GM18511 (cell line): ENCODE measurements at regions not wholly inside any gene's neighbourhood (a gene's known extent, or its start where the extent isn't known, plus 50 kb on each side); places are given as distances from the start of the nearest gene placed in this dataset.
"Not testable (repeated sequence)": the region's sequence is repeated elsewhere in the genome, so short reads cannot be mapped to it uniquely, and the experiment has no call there.

Source experiments
- ATAC-seq: cut with Tn5 transposase; IDR thresholded peaks from one replicate; pipeline ENCODE4 v1.9.1; 2021; ENCODE audit warnings: mild to moderate bottlenecking, moderate library complexity; ENCODE audit not compliant: unreplicated experiment

DNA sequence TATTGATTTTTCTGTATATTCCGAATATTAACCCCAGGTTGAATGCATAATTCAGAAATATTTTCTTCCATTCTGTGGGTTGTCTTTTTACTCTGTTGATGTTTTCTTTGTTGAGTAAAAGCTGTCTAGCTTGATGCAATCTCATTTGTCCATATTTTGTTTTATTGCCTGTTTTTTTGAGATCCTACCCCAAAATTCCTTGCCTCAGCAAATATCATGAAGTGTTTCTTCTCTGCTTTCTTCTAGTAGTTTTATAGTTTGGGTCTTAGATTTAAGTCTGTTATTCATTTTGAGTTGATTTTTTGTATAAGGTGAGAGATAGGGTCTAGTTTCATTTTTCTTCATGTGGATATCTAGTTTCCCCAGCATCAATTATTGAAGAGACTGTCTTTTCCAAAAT lies 467.9 kb upstream of the GCFC2 start:
- ATAC-seq: no peak

DNA sequence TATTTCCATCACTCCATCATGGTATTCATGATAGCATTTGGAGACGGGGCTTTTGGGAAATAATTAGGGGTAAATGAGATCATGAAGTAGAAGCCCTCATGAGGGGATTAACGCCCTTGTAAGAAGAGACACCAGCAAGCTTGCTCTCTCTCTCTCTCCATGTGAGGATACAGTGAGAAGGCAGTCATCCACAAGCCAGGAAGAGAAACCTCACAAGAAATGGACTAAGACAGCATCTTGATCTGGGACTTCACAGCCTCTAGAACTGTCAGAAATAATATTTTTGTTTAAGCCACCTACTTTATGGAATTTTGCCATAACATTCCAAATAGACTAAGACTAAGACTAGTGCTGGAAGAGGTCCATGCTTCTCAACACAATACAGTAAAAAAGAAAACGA lies 464.6 kb upstream of the GCFC2 start:
- ATAC-seq: no peak

DNA sequence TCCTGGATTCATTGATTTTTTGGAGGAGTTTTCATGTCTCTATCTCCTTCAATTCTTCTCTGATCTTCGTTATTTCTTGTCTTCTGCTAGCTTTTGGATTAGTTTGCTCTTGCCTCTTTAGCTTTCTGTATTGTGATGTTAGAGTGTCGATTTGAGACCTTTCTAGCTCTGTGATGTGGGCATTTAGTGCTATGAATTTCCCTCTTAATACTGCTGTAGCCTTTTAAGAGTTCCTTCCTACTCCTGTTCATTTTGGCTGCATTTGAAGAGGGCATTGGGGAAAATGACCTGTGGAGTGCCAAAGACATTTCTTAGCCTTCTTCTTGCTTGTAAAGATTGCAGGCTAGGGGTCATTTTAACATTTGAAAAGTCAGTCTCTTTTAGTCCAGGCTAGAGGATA lies 463.8 kb upstream of the GCFC2 start:
- no peak for ATAC-seq

DNA sequence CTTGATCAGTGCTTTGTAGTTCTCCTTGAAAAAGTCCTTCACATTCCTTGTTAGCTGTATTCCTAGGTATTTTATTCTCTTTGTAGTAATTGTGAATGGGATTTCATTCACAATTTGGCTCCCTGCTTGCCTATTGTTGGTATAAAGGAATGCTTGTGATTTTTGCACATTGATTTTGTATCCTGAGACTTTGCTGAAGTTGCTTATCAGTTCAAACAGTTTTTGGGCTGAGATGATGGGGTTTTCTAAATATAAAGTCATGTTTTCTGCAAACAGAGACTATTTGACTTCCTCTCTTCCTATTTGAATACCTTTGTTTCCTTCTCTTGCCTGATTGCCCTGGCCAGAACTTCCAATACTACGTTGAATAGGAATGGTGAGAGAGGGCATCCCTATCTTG lies 462.5 kb upstream of the GCFC2 start:
- not testable (repeated sequence) for ATAC-seq

DNA sequence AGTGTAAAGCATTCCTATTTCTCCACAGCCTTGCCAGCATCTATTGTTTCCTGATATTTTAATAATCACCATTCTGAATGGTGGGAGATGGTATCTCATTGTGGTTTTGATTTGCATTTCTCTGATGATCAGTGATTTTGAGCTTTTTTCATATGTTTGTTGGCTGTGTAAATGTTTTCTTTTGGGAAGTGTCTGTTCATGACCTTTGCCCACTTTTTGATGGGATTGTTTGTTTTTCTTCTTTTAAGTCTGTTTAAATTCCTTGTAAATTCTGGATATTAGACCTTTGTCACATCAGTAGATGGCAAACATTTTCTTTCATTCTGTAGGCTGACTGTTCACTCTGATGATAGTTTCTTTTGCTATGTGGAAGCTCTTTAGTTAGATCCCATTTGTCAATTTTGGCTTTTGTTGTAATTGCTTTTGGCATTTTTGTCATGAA lies 461.5 kb upstream of the GCFC2 start:
- not testable (repeated sequence) for ATAC-seq

DNA sequence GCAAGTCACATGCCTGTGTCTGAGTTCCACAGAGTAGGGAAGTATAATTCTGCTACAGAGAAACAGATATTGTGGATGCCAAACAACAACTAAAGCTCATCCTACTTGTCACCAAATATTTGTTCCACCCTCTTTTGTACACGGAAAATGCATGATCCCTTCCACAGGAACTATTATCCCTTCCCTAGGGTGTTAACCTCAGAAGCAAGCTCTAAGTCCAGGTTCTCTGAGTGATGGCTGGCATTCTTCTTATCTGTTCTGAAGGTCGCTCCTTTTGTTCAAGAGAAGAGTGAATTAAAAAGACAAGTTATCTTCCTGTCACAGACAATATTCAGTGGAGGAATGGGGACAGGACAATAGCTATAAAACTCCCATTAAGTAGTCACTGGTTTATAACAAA lies 460.1 kb upstream of the GCFC2 start:
- no peak for ATAC-seq

DNA sequence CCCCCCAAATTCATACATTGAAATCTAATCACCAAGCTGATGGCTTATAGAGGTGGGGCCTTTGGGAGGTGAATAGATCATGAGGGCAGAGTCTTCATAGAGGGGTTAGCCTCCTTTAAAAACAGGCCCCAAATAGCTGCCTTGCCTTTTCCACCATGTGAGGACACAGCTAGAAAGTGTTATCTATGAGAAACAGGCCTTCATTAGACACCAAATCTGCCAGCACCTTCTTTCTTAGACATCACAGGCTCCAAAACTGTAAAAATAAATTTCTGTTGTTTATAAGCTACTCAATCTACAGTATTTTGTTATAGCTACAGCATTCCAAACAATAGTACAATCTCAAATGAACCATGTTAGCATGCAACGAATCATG lies 459.3 kb upstream of the GCFC2 start:
- ATAC-seq: no peak

DNA sequence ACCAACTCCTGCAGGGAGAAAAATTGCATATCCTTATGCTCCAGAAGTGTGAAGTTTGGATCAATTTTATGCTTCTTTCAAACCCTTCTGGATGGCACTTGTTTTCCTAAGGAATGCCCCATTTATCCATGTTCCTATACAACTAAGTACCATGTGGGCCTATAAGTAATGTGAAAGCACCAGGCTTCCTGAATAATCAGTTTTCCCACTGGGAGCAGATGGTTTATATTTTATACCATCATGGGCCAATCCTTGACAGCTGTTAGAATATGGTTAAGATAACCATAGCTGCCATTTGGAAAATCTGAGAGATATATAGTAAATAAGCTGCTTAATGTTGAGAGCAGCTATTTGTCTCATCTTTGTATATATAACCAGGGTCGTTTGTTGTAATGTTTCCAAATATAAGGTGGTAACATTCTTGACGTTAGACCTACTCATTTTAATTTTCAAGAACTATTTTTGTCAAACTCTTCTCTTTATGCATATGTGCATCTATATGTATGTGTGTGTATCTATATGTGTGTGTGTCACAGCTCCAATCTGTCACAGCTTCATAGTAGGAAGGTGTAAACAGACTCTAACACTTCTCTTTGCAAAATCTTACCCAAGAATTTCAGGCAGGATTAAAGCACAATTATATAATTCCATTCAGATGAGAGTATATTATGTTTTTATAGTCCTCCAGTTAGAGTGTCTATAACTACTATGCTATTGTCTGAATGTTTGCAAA lies 458.7 kb upstream of the GCFC2 start:
- ATAC-seq: no peak

DNA sequence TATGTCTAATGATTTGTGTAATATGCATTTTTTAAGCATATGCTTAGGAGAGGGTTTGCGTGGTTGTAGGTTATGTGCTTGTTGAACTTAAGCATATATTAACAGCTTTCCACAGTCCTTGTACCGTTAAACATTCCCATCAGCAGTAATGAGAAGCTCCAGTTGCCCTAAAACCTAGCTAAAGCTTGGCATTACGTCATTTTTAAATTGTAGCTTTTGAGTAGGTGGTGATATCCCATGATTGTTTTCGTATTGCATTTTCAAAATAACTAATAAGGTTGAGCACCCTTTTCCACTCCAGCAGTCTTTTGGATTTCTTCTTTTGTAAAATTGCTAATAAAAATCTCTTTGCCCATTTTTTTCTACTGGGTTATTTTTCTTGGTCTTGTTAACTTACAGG lies 453.1 kb upstream of the GCFC2 start:
- ATAC-seq: no peak

DNA sequence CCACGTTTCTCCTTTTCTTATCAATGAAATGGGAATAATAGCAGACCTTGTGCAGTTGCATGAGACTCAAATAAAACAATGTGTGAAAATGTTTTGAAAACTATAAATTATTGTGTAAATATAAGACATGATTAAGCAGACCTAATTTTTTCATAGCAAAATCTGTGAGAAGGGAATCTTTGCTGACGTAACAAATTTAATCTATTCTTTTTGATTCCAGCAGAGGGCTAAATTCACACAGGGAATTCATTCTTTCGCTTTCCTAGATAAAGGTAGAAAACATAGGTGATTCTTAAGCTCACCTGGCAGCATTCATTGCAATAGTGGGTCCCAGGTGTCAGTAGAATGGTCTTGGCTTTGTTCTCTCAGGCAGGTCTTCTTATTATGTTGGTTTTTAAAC lies 450.0 kb upstream of the GCFC2 start:
- no peak for ATAC-seq

DNA sequence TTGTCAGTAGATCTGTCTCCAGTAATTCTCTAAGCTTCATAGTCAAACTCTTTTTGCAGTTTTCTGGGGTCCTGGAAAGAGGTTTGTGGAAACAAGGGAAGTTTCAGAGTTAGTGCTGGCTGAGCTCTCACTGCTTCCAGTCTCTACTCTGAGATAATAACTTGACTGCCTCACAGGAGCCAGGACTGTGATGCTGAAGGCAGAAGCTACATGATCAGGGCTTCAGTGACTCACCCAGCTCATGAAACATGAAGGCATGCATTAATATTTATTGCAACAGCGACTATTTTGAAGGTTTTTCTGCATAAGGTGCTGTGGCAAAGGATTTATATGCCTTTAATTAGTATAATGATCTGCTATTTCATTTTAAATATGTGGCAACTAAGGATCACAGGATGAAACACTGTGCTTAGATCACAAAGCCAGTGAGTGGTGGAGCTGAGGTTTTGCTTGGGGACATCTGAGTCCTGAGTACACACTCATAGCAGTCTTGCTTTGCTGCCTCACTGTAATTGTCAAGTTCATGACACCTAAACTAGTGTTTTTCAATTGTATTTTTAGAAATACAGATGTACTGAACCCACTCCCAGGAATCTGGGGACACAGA lies 448.4 kb upstream of the GCFC2 start:
- ATAC-seq: no peak

DNA sequence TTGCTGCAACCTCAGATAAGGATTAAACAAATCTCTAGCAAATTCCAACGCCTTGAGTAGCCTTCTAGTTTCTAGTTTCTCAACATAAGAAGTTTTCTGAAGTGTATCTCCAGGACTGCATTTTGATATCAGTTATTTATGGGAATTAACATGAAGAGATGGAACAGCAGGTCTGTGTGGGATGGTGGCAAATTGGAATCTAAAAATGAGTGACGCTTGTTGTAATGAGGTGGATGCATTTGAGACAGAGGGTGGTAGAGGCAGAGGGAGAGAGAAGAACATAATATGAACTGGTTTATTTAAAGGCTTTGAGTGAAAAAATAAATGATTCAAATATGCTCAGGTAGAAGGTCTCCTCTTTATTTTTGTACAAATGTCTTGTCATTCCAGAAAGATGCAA lies 446.8 kb upstream of the GCFC2 start:
- no peak for ATAC-seq

DNA sequence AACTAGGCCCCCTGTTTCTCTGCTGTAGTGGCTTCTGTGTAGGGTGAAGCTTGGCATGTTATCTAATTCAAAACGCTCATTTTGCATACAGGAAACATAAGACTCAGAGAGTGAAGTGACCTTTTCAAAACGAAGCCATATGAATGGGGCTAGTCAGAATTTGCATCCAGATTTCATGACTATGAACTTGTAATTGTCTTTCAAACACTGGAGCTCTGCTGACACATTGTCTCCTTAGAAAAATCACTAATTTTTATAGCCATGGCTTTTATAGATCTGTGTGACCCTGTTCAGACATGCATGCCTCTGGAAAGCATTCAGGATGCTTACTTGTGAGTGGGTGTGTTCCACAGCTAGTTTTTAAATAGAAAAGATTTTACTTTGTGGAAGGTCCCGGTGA lies 444.3 kb upstream of the GCFC2 start:
- ATAC-seq: no peak

DNA sequence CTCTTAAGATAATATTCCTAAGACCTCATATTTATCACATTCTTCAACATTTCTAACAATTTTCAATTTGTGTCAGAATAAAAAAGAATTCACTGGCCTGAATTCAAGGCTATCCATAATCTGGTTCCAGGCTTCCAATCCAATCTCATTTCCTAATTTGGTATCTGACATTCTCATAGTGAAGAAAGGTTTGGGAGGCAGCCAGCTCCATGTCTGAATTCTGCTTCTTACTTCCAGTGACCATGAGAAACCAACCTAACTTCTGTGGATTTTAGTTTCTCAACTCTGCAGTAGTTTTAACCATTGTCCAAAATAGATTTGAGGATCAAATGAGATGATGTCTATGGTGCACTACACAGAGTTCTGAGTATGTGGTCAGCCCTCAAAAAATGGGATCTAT lies 439.1 kb upstream of the GCFC2 start:
- ATAC-seq: no peak

DNA sequence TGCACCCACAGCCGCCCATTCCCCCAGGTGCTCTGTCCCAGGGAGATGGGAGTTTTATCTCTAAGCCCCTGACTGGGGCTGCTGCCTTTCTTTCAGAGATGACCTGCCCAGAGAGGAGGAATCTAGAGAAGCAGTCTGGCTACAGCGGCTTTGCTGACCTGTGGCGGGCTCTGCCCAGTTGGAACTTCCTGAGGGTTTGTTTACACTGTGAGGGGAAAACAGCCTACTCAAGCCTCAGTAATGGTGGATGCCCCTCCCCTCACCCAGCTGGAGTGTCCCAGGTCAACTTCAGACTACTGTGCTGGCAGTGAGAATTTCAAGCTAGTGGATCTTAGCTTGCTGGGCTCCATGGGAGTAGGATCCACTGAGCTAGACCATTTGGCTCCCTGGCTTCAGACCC lies 428.6 kb upstream of the GCFC2 start:
- ATAC-seq: not testable (repeated sequence)

DNA sequence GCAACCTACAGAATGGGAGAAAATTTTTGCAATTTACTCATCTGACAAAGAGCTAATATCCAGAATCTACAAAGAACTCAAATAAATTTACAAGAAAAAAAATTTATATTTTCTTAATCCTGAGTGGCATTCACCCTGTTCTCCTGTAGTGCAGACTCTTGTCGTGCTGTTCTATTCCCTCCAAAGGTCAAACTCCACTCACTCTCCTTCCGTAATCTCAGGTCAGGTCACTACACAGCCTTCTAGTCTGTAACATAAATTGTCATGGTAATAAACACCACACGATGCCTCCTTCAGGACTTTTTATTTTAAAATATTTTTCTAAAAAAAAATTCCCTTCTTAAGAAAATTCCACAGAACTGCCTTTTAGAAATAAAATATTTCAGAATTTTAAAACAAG lies 417.9 kb upstream of the GCFC2 start:
- ATAC-seq: no peak

DNA sequence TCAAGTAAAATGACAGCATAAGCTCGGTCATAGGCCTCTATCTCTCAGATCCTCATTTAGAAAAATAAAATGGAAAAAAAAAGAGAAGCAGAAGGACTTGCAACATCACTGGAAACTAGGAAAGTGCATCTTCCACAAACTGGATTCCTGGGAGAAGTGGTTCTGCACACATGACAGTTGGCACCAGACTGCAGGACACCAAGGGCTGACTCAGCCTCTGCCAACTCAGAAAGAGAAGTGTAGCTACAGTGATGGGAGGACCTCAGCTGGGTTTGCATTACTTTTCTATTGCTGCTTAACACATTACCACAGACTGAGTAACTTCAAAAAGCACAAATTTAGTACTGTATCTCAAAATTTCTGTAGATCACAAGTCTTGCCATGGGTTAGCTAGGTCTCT lies 409.5 kb upstream of the GCFC2 start:
- ATAC-seq: no peak

DNA sequence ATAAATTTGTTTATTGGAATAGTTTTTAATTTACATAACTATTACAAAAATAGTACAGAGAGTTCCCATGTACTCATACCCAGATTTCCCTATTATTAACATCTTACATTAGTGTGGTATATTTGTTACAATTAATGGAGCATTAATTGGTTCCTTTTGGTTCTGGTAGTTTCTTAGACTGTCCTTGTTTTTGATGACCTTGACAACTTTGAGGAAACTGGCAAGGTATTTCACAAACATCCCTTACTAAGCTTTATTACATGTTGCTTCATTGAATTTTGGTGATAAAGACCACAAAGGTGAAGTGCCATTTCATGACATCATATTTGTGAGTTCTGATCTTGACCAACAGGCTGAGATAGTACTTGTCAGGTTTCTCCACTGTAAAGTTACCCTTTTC lies 379.0 kb upstream of the GCFC2 start:
- ATAC-seq: no peak

DNA sequence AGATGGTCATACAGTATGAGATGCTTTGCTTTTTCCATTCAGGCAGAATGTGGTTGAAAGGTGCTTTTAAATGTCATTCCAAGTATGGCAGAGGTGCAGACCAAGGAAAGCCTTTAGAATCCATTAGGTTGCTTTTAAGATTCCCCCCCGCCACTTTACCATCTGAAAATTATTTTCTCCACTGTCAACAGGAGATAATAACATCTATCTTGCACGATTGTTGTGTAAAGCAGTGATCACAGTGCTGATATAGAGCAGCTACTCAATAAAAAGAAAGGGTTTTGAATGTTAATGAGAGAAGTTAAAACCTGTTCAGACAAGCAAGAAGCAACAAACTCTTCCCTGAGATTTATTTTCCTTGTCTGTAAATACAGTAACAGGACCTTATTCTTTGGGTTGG lies 372.5 kb upstream of the GCFC2 start:
- no peak for ATAC-seq

DNA sequence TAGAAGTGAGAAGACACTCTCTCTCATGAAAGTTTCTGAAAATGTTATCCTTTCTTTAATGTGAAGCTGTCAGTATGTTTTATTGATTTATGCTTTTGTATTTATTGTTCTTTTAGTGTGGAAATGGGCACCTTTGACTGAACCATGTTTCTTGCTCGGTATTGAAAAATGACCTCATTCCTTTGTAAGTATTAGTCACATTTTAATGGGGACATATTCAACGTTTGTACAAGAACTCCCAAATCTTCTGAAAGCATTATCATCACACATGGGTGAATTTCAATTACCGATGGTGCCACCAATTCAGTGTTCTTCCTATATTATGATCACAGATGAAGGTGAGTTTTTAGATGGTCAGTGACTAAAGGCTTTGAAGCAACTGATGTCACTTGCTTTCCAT lies 371.8 kb upstream of the GCFC2 start:
- ATAC-seq: no peak

DNA sequence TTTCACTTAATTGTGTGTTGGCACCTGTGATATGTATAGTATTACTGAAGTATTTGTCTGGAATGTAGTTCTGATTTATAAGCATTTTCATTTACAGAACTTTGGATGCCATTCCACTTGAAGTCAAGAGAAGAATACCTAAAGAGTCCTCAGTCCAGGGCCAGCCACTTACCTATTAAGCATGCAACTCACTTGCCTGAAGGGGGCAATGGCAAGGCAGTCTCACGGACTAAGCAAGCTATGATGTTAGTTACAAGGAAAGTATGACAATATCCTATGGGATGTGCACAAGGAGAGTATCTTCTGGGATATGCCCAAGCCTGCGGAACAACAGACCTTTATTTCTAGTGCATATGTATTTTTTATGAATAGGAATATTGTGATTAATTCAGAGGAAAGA lies 369.4 kb upstream of the GCFC2 start:
- ATAC-seq: no peak

DNA sequence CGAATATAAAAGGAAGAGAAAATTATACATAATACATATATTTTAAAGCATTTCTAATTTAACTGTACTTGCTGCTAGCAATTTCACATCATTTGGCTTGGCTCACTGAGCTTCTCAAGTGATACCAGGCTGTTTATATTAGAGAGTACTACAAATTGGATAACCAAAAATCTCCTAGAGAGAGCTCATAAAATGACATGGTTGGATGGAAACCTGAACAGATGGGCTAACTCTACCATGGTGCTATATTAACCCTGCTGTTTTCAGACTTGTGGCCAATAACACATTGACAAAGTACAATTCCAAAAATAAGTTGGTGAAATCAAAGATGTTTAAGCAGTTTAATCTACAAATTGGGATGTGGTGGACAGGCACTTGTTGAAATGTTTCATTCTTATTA lies 364.4 kb upstream of the GCFC2 start:
- no peak for ATAC-seq

DNA sequence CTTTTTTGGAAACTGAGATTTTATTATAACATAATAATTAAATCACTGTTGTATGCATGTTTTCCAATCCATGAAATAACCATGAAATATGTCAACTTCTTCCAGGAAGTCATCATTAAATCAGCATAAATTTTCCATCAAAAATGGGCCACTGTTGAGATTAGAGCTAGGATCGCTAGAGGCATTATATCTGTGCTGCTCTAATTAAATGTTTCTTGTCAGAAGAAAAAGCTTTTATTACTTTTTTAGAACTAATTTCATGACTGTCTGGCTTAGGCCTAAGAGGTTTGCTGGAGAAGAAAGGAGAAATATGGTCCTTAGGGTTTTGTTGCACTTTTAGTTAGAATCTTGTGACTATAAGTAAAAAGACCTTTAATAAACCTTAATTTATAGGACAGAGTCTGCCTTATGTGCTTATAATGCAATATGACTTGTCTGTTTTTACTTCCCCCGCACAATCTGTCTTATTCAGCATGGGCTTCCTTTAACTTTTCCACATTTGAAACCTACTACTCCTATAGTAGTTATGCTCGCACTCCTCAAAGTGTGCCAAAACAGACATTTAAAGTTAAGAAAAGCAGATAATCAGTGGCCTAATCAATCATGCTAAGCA lies 363.4 kb upstream of the GCFC2 start:
- no peak for ATAC-seq
